HG03378 (cell line): ENCODE measurements at regions not wholly inside any gene's neighbourhood (a gene's known extent, or its start where the extent isn't known, plus 50 kb on each side); places are given as distances from the start of the nearest gene placed in this dataset.
A peak's percentile ranks its signal among the peaks of the same experiment; 100 is the strongest.

Experiments
- ATAC-seq: cut with Tn5 transposase; IDR thresholded peaks from one replicate; pipeline ENCODE4 v1.9.1; 2021; ENCODE audit warnings: mild to moderate bottlenecking, moderate library complexity; ENCODE audit not compliant: unreplicated experiment

DNA sequence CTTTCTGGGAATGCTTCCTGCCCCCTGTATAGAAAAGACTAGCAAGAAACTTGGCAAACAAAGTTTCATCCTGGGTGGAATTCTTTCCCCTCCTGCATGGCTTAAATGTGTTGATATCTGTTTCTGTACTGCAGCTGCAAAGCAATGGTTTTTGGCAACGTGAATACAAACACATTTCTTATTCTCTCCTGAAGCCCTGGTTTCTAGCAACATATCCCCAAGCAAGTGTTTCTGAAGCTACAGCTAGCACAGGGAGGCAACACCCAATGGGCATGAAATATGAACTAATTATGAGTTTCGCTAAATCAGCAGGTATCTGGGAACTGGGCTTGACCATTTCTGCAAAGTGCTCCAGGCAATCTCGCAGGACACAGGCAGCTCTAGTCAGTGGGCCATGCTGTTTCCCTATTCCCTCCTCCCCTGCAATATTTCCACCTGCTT is 392.3 kb upstream of the TMPO start:
- ATAC-seq: no peak

DNA sequence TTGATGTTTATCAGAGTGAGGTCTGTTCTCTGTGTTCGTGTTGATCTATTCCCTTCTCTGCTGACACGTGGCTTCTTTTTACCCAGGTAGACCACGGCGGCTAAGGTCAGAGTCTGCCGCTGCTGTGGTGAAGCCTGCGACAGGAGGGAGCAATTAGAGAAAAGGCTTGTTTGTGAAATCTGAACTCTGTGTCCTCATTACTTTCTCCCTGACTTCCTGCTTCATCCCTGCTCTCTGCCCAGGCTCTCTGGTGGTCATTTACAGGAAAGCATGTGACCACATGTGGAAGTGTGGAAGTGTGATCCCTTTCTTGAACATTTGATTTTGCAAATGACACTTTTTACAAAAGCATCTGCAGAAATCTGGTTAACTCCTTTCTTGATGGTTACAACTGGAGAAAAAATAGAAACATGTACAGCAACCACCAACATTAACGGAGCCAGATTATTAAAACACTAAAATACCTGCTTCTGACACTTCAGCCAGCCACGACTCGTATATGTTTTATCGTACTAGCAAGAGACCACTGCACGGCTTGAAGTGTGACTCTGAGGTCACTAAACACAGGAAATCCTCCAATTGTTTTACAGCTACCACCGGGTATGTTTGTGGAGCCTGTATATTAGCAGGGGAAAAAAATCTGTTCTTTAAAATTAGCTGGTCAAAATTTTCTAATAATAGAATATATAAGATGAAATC is 388.6 kb upstream of the TMPO start:
- ATAC-seq: no peak

DNA sequence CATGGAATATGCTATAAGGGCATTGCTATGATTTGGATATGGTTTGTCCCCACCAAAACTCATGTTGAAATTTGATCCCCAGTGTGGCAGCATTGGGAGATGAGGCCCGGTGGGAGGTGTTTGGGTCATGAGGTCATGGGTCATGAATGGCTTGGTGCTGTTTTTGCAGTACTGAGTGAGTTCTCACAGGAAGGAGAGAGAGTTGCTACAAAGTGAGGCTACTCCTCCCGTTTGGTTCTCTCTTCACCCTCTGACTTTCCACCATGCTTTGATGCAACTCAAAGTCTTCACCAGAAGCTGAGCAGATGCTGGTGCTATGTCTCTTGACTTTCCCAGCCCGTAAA is 388.1 kb upstream of the TMPO start:
- ATAC-seq: no peak

DNA sequence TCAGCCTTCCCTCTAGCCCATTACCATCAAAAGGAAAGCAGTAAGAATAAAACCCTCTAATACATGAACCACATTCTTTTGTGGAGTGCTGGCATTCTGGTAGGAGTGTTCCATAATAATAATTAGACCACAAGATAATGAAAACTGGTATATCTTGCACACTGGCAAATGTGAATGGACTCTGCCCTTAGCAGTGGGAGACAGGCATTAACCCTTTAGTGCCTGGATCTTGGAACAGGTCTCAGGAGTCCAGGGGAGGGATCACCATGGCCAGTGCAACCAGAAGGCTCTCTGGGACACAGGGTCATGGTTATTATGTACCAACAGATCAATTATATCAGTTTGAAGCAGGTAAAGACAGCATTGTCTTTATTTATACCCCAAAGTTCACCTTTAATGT is 387.5 kb upstream of the TMPO start:
- ATAC-seq: no peak

- ATAC-seq: no peak
Observed at GRCh38 chr12:98136544-98136943, 378.8 kb upstream of the TMPO start.

GRCh38 chr12:98137278-98137677 is 378.1 kb upstream of the TMPO start:
- ATAC-seq: no peak

GRCh38 chr12:98144953-98145352 is 370.4 kb upstream of the TMPO start:
- no peak for ATAC-seq

DNA sequence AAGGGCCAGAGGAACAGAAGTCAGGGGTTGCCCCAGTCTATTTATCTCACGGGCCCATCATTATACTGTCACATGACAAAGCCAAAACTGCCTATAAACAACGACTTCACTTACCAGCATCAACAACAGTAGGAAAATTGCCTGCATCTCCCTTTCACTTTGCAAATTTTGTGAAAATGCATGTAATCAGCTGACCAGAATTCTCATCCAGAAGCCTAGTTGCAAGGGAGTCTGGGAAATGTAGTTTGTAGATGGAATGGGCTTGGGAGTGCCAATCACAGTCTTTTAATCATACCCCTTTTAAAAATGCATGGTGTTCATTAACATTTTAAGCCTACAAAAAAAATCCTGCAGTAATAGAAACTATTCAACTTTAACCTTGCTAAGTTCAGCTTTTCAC is 369.3 kb upstream of the TMPO start:
- ATAC-seq: no peak

DNA sequence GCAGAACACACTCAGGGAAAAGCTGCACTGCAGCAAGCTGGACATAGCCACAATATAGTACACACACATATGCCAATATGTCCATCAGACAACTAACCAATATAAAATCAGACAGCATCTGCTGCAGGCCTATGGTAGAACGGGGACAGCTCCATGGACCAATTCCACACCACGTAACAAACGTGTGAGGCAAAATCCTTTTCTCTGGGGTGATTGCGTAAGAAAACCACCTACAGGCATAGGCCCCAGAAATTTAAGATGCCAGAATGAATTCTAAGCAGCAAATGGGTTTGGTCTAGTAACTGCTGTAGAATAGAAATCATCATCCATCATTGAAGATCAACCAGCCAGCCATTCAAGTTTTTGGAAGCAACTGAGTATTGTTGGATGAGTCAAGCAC is 368.9 kb upstream of the TMPO start:
- no peak for ATAC-seq

GRCh38 chr12:98149270-98149669 is 366.1 kb upstream of the TMPO start:
- peak; percentile 93 for ATAC-seq

- peak; percentile 40 for ATAC-seq
Observed at GRCh38 chr12:98149691-98150210, 365.6 kb upstream of the TMPO start.

GRCh38 chr12:98151105-98151590 is 364.2 kb upstream of the TMPO start:
- no peak for ATAC-seq

DNA sequence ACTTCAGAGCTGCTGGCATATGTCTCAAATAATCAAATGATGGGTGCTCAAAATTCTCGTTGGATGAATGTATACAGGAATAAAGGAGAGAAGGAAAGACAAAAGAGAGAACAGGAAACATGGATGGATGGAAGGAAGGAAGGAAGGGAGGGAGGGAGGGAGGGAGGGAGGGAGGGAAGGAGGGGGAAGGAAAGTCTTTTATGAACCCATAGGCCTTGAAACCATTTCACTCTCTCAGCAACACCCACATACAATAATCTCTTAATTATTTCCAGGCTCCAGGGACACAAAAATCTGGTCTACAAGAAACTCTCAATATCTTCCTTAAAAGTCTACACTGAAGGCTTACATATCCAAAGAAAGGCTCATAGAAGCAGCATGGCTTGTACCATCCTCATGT is 363.4 kb upstream of the TMPO start:
- no peak for ATAC-seq

DNA sequence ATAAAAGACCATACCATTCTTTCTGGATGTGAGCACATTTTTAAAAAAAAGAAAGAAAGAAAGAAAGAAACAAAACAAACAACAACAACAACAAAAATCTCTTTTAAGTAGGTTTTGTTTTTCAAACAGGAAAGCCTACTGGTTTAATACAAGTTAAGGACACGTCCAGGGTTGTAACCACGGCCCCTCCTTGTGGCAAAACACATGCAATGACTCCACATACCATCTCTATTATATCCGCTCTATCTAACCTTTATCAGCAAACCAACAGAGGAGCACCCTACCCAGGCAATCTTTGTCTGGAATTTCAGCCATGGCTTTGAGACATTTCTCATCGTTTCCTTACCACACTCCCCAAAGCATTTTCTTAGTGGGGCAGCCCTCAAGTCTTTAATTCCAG is 360.5 kb upstream of the TMPO start:
- ATAC-seq: no peak

DNA sequence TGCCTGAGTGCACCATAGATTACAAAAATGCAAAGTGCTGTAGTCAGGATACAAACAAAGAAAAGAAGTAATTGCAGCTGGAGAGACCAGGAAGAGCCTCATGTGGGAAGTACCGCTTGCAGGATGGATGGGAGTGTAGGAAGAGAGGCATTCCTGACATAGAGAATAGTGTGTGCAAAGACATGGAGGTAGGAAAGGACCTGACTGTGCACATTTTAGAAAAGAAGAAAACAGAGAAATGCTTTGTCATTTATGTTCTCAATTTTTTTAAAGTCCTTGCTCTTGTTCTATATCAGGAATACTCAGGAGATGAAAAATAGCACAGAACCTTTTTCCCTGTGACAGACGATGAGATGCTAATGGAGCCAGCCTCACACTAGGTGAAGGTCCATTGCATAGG is 358.7 kb upstream of the TMPO start:
- ATAC-seq: no peak

- ATAC-seq: no peak
Observed at GRCh38 chr12:98162906-98163678, 352.3 kb upstream of the TMPO start.

DNA sequence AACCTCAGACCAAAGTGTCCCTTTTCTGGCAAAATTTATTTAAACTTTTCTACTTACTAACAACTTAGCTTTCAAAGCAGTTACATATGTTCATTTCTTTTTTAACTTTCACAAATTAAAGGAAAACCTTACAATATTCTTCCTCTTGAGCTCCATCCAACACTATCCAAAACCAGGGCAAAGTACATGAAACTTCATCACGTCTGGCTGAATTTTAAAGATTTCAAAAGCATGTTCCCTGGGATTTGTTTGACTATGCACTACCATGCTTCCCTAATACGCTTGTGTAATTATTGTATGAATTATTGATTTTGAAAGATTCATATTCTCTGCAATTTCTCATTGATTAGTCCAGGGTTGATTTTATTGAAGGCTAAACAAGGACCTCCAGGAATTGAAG is 343.1 kb upstream of the TMPO start:
- ATAC-seq: no peak

GRCh38 chr12:98172801-98173200 is 342.6 kb upstream of the TMPO start:
- no peak for ATAC-seq

DNA sequence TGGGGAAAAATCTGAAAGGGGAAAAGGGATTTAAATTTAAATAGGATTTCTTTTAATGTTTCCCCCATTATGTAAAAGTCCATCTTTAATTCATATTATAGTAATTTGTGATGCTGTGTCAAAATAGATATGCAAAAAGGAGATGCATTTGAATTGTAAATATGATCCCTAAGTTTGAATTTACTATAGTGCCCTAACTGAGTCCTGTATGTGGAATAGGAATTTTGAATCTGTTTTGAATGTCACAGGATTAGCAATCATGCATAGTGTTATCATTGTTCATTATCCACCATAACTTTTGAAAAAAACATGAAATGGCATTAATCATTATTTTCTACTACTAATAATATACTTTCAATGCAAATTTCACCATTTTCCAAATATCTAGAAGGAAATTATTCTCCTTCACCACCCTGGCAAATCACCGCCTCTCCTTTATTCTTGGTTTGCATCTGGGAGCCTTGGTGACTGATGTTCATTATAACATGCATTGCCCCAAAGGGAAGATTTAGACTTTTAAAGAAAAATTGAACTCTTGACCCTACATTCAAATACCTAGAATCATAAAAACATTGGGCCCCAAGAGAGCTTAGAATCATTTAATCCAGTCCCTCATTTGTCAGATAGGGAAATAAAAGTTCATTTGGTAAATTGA is 341.5 kb upstream of the TMPO start:
- ATAC-seq: no peak

- ATAC-seq: no peak
Observed at GRCh38 chr12:98174428-98174809, 341.0 kb upstream of the TMPO start.

DNA sequence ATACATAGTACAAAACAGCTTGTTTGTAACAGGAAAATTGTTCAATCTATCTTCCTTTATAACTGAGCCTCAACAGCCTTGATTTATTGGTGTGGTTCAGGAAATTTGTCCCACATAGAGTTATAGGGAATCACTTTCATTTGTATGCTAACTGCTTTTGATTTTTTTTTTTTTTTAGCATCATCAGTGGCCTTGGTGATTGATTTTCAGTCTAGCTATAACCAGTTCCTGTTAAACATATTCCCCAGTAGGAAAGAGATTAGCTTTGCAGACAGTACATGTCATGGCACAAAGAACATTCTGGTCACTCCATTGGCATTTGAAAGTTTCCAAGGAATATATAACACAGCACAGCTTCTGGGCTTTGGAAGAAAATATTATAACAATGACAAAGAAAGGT is 337.3 kb upstream of the TMPO start:
- no peak for ATAC-seq

GRCh38 chr12:98179151-98179550 is 336.2 kb upstream of the TMPO start:
- ATAC-seq: no peak
